GM21390 (cell line): ENCODE measurements at regions not wholly inside any gene's neighbourhood (a gene's known extent, or its start where the extent isn't known, plus 50 kb on each side); places are given as distances from the start of the nearest gene placed in this dataset.
"Not testable (repeated sequence)": the region's sequence is repeated elsewhere in the genome, so short reads cannot be mapped to it uniquely, and the experiment has no call there.

ENCODE experiments used
- ATAC-seq: cut with Tn5 transposase; IDR thresholded peaks from one replicate; pipeline ENCODE4 v1.9.1; 2021; ENCODE audit not compliant: unreplicated experiment

GRCh38 chr5:125950012-125950615 is 473.1 kb upstream of the GRAMD2B start:
- no peak for ATAC-seq

GRCh38 chr5:125961150-125961549 is 462.1 kb upstream of the GRAMD2B start:
- ATAC-seq: peak; percentile 99

GRCh38 chr5:125965577-125965976 is 457.6 kb upstream of the GRAMD2B start:
- ATAC-seq: no peak

- no peak for ATAC-seq
These were observed 455.6 kb upstream of the GRAMD2B start for GRCh38 chr5:125967576-125967975.

- no peak for ATAC-seq
These were observed 454.0 kb upstream of the GRAMD2B start for GRCh38 chr5:125969011-125969813.

GRCh38 chr5:125969814-125970171 is 453.4 kb upstream of the GRAMD2B start:
- no peak for ATAC-seq

- ATAC-seq: no peak
These were observed 452.4 kb upstream of the GRAMD2B start for GRCh38 chr5:125970631-125971307.

- no peak for ATAC-seq
These were observed 450.5 kb upstream of the GRAMD2B start for GRCh38 chr5:125972706-125973105.

GRCh38 chr5:125974679-125975078 is 448.5 kb upstream of the GRAMD2B start:
- ATAC-seq: no peak

- ATAC-seq: no peak
These were observed 446.7 kb upstream of the GRAMD2B start for GRCh38 chr5:125976421-125977000.

GRCh38 chr5:125978015-125978414 is 445.2 kb upstream of the GRAMD2B start:
- no peak for ATAC-seq

- ATAC-seq: no peak
These were observed 443.6 kb upstream of the GRAMD2B start for GRCh38 chr5:125979636-125980035.

- no peak for ATAC-seq
These were observed 442.2 kb upstream of the GRAMD2B start for GRCh38 chr5:125981016-125981415.

GRCh38 chr5:125987677-125988255 is 435.4 kb upstream of the GRAMD2B start:
- no peak for ATAC-seq

- ATAC-seq: no peak
These were observed 431.2 kb upstream of the GRAMD2B start for GRCh38 chr5:125992050-125992449.

- ATAC-seq: not testable (repeated sequence)
These were observed 423.8 kb upstream of the GRAMD2B start for GRCh38 chr5:125999271-126000030.

- no peak for ATAC-seq
These were observed 422.7 kb upstream of the GRAMD2B start for GRCh38 chr5:126000507-126000906.

- ATAC-seq: no peak
These were observed 420.8 kb upstream of the GRAMD2B start for GRCh38 chr5:126002222-126002897.

GRCh38 chr5:126003309-126003708 is 419.9 kb upstream of the GRAMD2B start:
- no peak for ATAC-seq

- no peak for ATAC-seq
These were observed 418.6 kb upstream of the GRAMD2B start for GRCh38 chr5:126004636-126005035.
